Activated naive CD4-positive, alpha-beta T cell (primary cell): ENCODE measurements at regions not wholly inside any gene's neighbourhood (a gene's known extent, or its start where the extent isn't known, plus 50 kb on each side); places are given as distances from the start of the nearest gene placed in this dataset.
"Not testable (repeated sequence)": the region's sequence is repeated elsewhere in the genome, so short reads cannot be mapped to it uniquely, and the experiment has no call there.

Experiments used
- DNase-seq, 4 experiments: peaks; one replicate each; lab custom pipeline; 2025; lab: John Stamatoyannopoulos, UW

GRCh38 chr1:148264374-148265276 is 112.5 kb upstream of the NBPF11 start:
- DNase-seq: no peak

- DNase-seq: no peak
These were observed 111.8 kb upstream of the NBPF11 start for GRCh38 chr1:148263906-148264255.

GRCh38 chr1:148263128-148263905 is 111.2 kb upstream of the NBPF11 start:
- DNase-seq: peak in 3 of 4 experiments; percentile 29 to 37 (median 32)

- not testable (repeated sequence) for DNase-seq
These were observed 109.6 kb upstream of the NBPF11 start for GRCh38 chr1:148261684-148262083.

GRCh38 chr1:148257886-148258285 is 105.8 kb upstream of the NBPF11 start:
- DNase-seq: not testable (repeated sequence)

GRCh38 chr1:148254611-148255429 is 102.7 kb upstream of the NBPF11 start:
- peak in 1 of 4 experiments; percentile 3 for DNase-seq

GRCh38 chr1:148253808-148254207 is 101.7 kb upstream of the NBPF11 start:
- DNase-seq: not testable (repeated sequence)

GRCh38 chr1:148248798-148249197 is 96.7 kb upstream of the NBPF11 start:
- DNase-seq: not testable (repeated sequence)

GRCh38 chr1:148246258-148246861 is 94.3 kb upstream of the NBPF11 start:
- DNase-seq: not testable (repeated sequence)

- not testable (repeated sequence) for DNase-seq
These were observed 93.8 kb upstream of the NBPF11 start for GRCh38 chr1:148245843-148246242.

GRCh38 chr1:148245443-148245842 is 93.4 kb upstream of the NBPF11 start:
- DNase-seq: not testable (repeated sequence)

- not testable (repeated sequence) for DNase-seq
These were observed 81.2 kb upstream of the NBPF11 start for GRCh38 chr1:148233250-148233649.

GRCh38 chr1:148228846-148229245 is 76.8 kb upstream of the NBPF11 start:
- not testable (repeated sequence) for DNase-seq

GRCh38 chr1:148222399-148223159 is 70.5 kb upstream of the NBPF11 start:
- DNase-seq: not testable (repeated sequence)

GRCh38 chr1:148221593-148221992 is 69.5 kb upstream of the NBPF11 start:
- not testable (repeated sequence) for DNase-seq

GRCh38 chr1:148219229-148219628 is 67.1 kb upstream of the NBPF11 start:
- DNase-seq: not testable (repeated sequence)

GRCh38 chr1:148211191-148211590 is 59.1 kb upstream of the NBPF11 start:
- DNase-seq: not testable (repeated sequence)

GRCh38 chr1:148210624-148211023 is 58.5 kb upstream of the NBPF11 start:
- DNase-seq: not testable (repeated sequence)

- DNase-seq: not testable (repeated sequence)
These were observed 58.1 kb upstream of the NBPF11 start for GRCh38 chr1:148210166-148210565.

- not testable (repeated sequence) for DNase-seq
These were observed 49.9 kb upstream of the NBPF11 start for GRCh38 chr1:148202013-148202412.
